ENCODE measurements at regions not wholly inside any gene's neighbourhood (a gene's known extent, or its start where the extent isn't known, plus 50 kb on each side); places are given as distances from the start of the nearest gene placed in this dataset.

- Mint-ChIP-seq H3K4me1 (ENCODE audit: low read depth) (no peaks in the 10 kb centered on the region), H3K9me3 (ENCODE audit: low read depth) (peaks cover 7% of the 10 kb centered on the region), H3K4me3 (no peak overlapping the region), H3K27ac (no peak overlapping the region), H3K36me3 (peaks cover 7% of the 10 kb centered on the region), H3K27me3 (no peaks in the 10 kb centered on the region)
Measured at GRCh38 chr1:83530506-83530905, 468.4 kb downstream of the TTLL7 start.

GRCh38 chr1:83527987-83528386, 470.9 kb downstream of the TTLL7 start:
- H3K4me3 Mint-ChIP-seq, result no peak overlapping the region
- no peaks in the 10 kb centered on the region for H3K4me1 Mint-ChIP-seq (ENCODE audit: low read depth)

GRCh38 chr1:83520797-83521196, 478.1 kb downstream of the TTLL7 start:
- peaks cover 9% of the 10 kb centered on the region for H3K4me1 Mint-ChIP-seq (ENCODE audit: low read depth)
- no peak overlapping the region for H3K4me3 Mint-ChIP-seq
- peaks cover 2% of the 10 kb centered on the region for H3K36me3 Mint-ChIP-seq
- peaks cover 4% of the 10 kb centered on the region for H3K9me3 Mint-ChIP-seq (ENCODE audit: low read depth)
- H3K27ac Mint-ChIP-seq, result no peak overlapping the region
- no peaks in the 10 kb centered on the region for H3K27me3 Mint-ChIP-seq

More at GRCh38 chr1:83527987-83528386, 470.9 kb downstream of the TTLL7 start:
- H3K36me3 Mint-ChIP-seq, result peaks cover 2% of the 10 kb centered on the region
- no peaks in the 10 kb centered on the region for H3K27me3 Mint-ChIP-seq
- no peak overlapping the region for H3K27ac Mint-ChIP-seq
- H3K9me3 Mint-ChIP-seq (ENCODE audit: low read depth), result no peaks in the 10 kb centered on the region

- H3K36me3 Mint-ChIP-seq, result peaks cover 4% of the 10 kb centered on the region
- H3K4me3 Mint-ChIP-seq, result no peak overlapping the region
- H3K4me1 Mint-ChIP-seq (ENCODE audit: low read depth), result peaks cover 23% of the 10 kb centered on the region
- peaks cover 10% of the 10 kb centered on the region for H3K9me3 Mint-ChIP-seq (ENCODE audit: low read depth)
- H3K27ac Mint-ChIP-seq, result peak overlapping the region; percentile 92
- no peaks in the 10 kb centered on the region for H3K27me3 Mint-ChIP-seq
Measured at GRCh38 chr1:83516369-83516768, 482.6 kb downstream of the TTLL7 start.

GRCh38 chr1:83515578-83516154, 483.3 kb downstream of the TTLL7 start:
- Mint-ChIP-seq H3K4me1 (ENCODE audit: low read depth) (peaks cover 21% of the 10 kb centered on the region), H3K27me3 (no peaks in the 10 kb centered on the region), H3K9me3 (ENCODE audit: low read depth) (peaks cover 10% of the 10 kb centered on the region), H3K4me3 (peak overlapping the region; percentile 21), H3K36me3 (peaks cover 4% of the 10 kb centered on the region), H3K27ac (peak overlapping the region; percentile 92)

GRCh38 chr1:83512373-83513193, 486.3 kb downstream of the TTLL7 start:
- H3K9me3 Mint-ChIP-seq (ENCODE audit: low read depth), result peaks cover 15% of the 10 kb centered on the region
- H3K4me3 Mint-ChIP-seq, result no peak overlapping the region
- no peak overlapping the region for H3K27ac Mint-ChIP-seq
- H3K36me3 Mint-ChIP-seq, result peaks cover 7% of the 10 kb centered on the region
- peaks cover 47% of the 10 kb centered on the region for H3K4me1 Mint-ChIP-seq (ENCODE audit: low read depth)
- no peaks in the 10 kb centered on the region for H3K27me3 Mint-ChIP-seq

- Mint-ChIP-seq H3K4me1 (ENCODE audit: low read depth) (peaks cover 52% of the 10 kb centered on the region), H3K4me3 (no peak overlapping the region), H3K9me3 (ENCODE audit: low read depth) (peaks cover 15% of the 10 kb centered on the region), H3K36me3 (peaks cover 6% of the 10 kb centered on the region), H3K27ac (no peak overlapping the region), H3K27me3 (no peaks in the 10 kb centered on the region)
Measured at GRCh38 chr1:83511146-83511726, 487.7 kb downstream of the TTLL7 start.

- H3K4me3 Mint-ChIP-seq, result peak overlapping the region; percentile 2
- no peaks in the 10 kb centered on the region for H3K27me3 Mint-ChIP-seq
- H3K27ac Mint-ChIP-seq, result peak overlapping the region; percentile 98
- peaks cover 3% of the 10 kb centered on the region for H3K36me3 Mint-ChIP-seq
- peaks cover 5% of the 10 kb centered on the region for H3K9me3 Mint-ChIP-seq (ENCODE audit: low read depth)
- H3K4me1 Mint-ChIP-seq (ENCODE audit: low read depth), result peaks cover 40% of the 10 kb centered on the region
Measured at GRCh38 chr1:83509301-83509781, 489.6 kb downstream of the TTLL7 start.

- Mint-ChIP-seq H3K27me3 (no peaks in the 10 kb centered on the region), H3K4me3 (peak overlapping the region; percentile 73), H3K9me3 (ENCODE audit: low read depth) (peaks cover 5% of the 10 kb centered on the region), H3K27ac (peak overlapping the region; percentile 98), H3K36me3 (peaks cover 7% of the 10 kb centered on the region), H3K4me1 (ENCODE audit: low read depth) (peaks cover 38% of the 10 kb centered on the region)
Measured at GRCh38 chr1:83508485-83509151, 490.3 kb downstream of the TTLL7 start.

- H3K27ac Mint-ChIP-seq, result no peak overlapping the region
- H3K36me3 Mint-ChIP-seq, result peaks cover 7% of the 10 kb centered on the region
- H3K4me1 Mint-ChIP-seq (ENCODE audit: low read depth), result peaks cover 52% of the 10 kb centered on the region
- no peak overlapping the region for H3K4me3 Mint-ChIP-seq
- H3K27me3 Mint-ChIP-seq, result no peaks in the 10 kb centered on the region
- peaks cover 5% of the 10 kb centered on the region for H3K9me3 Mint-ChIP-seq (ENCODE audit: low read depth)
Measured at GRCh38 chr1:83505148-83505547, 493.8 kb downstream of the TTLL7 start.

- H3K36me3 Mint-ChIP-seq, result peaks cover 4% of the 10 kb centered on the region
- H3K27ac Mint-ChIP-seq, result no peak overlapping the region
- no peaks in the 10 kb centered on the region for H3K27me3 Mint-ChIP-seq
- no peaks in the 10 kb centered on the region for H3K9me3 Mint-ChIP-seq (ENCODE audit: low read depth)
- H3K4me3 Mint-ChIP-seq, result no peak overlapping the region
- H3K4me1 Mint-ChIP-seq (ENCODE audit: low read depth), result peaks cover 41% of the 10 kb centered on the region
Measured at GRCh38 chr1:83503153-83503552, 495.8 kb downstream of the TTLL7 start.

GRCh38 chr1:83500987-83501591, 497.8 kb downstream of the TTLL7 start:
- H3K4me3 Mint-ChIP-seq, result peak overlapping the region; percentile 1
- peaks cover 4% of the 10 kb centered on the region for H3K36me3 Mint-ChIP-seq
- no peaks in the 10 kb centered on the region for H3K9me3 Mint-ChIP-seq (ENCODE audit: low read depth)
- peak overlapping the region; percentile 51 for H3K27ac Mint-ChIP-seq
- H3K27me3 Mint-ChIP-seq, result no peaks in the 10 kb centered on the region
- peaks cover 30% of the 10 kb centered on the region for H3K4me1 Mint-ChIP-seq (ENCODE audit: low read depth)

- peaks cover 30% of the 10 kb centered on the region for H3K4me1 Mint-ChIP-seq (ENCODE audit: low read depth)
Measured at GRCh38 chr1:83500531-83500930, 498.4 kb downstream of the TTLL7 start.

GRCh38 chr1:83499998-83500397, 498.9 kb downstream of the TTLL7 start:
- Mint-ChIP-seq H3K36me3 (peaks cover 4% of the 10 kb centered on the region), H3K9me3 (ENCODE audit: low read depth) (no peaks in the 10 kb centered on the region), H3K4me3 (no peak overlapping the region), H3K4me1 (ENCODE audit: low read depth) (peaks cover 30% of the 10 kb centered on the region), H3K27me3 (no peaks in the 10 kb centered on the region), H3K27ac (peak overlapping the region; percentile 36)

More at GRCh38 chr1:83500531-83500930, 498.4 kb downstream of the TTLL7 start:
- peaks cover 4% of the 10 kb centered on the region for H3K36me3 Mint-ChIP-seq
- H3K27me3 Mint-ChIP-seq, result no peaks in the 10 kb centered on the region
- H3K4me3 Mint-ChIP-seq, result no peak overlapping the region
- H3K27ac Mint-ChIP-seq, result peak overlapping the region; percentile 51
- H3K9me3 Mint-ChIP-seq (ENCODE audit: low read depth), result no peaks in the 10 kb centered on the region
